ENCODE measurements at regions not wholly inside any gene's neighbourhood (a gene's known extent, or its start where the extent isn't known, plus 50 kb on each side); places are given as distances from the start of the nearest gene placed in this dataset.

DNA sequence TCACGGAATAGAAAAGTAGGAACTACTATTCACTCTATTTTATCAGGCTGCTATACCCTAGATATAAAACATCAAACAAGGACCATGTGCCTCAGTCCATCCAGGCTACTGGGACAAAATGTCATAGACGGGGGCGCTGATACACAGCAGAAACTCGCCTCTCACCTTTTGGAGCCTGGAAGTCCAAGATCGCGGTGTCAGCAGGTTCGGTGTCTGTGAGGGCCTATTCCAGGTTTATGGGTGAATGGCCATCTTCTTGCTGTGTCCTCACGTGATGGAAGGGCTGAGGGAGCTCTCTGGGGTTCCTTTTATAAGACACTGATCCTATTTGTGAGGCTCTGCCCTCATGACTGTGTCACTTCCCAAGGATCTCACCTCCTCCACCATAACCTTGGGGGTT, 89.5 kb downstream of the DLL1 start:
- DNase-seq (peak in 1 of 3 donors; percentile 6), ATAC-seq (ENCODE audit: insufficient read depth, low FRiP score) (no peak)
- H3K9ac ChIP-seq (ENCODE audit: insufficient read depth in 1 of 2, low read length in 2 of 2) = no peak overlapping the region
- WGBS, 2 donors = 84 to 90% methylated on average over 8 of the region's 8 CpGs
- no peak for TF ChIP-seq CTCF (IDR thresholded peaks at IDR 0.05; ENCODE audit: control extremely low read depth, extremely low read depth)
- H3K4me1 ChIP-seq (ENCODE audit: control insufficient read depth in 5 of 5, insufficient read depth in 5 of 5, low read length in 5 of 5) = peaks cover 0 to 5% (median 3%) of the 10 kb centered on the region in 5 donors
- no peak overlapping the region for H3K4me3 ChIP-seq
- peaks cover 0 to 9% (median 3%) of the 10 kb centered on the region in 3 donors for H3K27me3 ChIP-seq (ENCODE audit: control insufficient read depth in 3 of 3, insufficient read depth in 3 of 3, low read length in 2 of 3)
- no peaks in the 10 kb centered on the region for H3K36me3 ChIP-seq (ENCODE audit: control insufficient read depth in 4 of 4, insufficient read depth in 4 of 4, low read length in 4 of 4)
- peaks cover 0 to 8% (median 0%) of the 10 kb centered on the region in 4 donors for H3K9me3 ChIP-seq (ENCODE audit: control insufficient read depth in 4 of 4, insufficient read depth in 3 of 4, low read length in 3 of 4)
- H3K27ac ChIP-seq (ENCODE audit: low read depth in 1 of 2, low read length in 1 of 2) = no peak overlapping the region

DNA sequence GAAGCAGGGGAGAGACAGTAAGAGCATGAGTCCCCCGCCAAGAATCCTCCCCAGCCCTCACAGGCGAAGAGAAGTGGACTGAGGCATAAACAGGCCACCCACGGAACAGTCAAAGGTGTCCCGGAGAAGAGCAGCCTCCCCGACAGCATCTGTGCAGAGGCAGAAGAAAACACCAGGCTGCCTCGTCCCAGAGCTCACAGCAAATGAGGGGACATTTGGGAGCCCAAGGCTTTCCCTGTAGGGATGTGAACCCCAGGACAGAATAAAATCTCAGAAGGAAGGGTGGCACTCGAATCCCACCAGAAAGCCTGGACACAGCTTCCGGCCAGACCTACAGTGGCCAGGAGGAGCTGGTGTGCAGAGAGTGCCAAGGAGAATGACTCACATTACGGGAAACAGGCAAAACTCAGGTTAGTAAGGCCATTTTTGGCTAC, 90.4 kb downstream of the DLL1 start:
- peak; percentile 34 for ATAC-seq (ENCODE audit: insufficient read depth, low FRiP score)
- WGBS, 2 donors = 75 to 87% methylated on average over 9 of the region's 9 CpGs
- TF ChIP-seq CTCF (IDR thresholded peaks at IDR 0.05; ENCODE audit: control extremely low read depth, extremely low read depth) = no peak

GRCh38 chr6:170199716-170200115, 91.2 kb downstream of the DLL1 start:
- no peak overlapping the region for H3K4me3 ChIP-seq

More for the DNA sequence above, 90.4 kb downstream of the DLL1 start:
- peaks cover 0 to 6% (median 1%) of the 10 kb centered on the region in 4 donors for H3K9me3 ChIP-seq (ENCODE audit: control insufficient read depth in 4 of 4, insufficient read depth in 3 of 4, low read length in 3 of 4)
- peak in 1 of 3 donors; percentile 11 for DNase-seq
- H3K9ac ChIP-seq (ENCODE audit: insufficient read depth in 1 of 2, low read length in 2 of 2) = no peak overlapping the region
- H3K27ac ChIP-seq (ENCODE audit: low read depth in 1 of 2, low read length in 1 of 2) = no peak overlapping the region
- H3K4me1 ChIP-seq (ENCODE audit: control insufficient read depth in 5 of 5, insufficient read depth in 5 of 5, low read length in 5 of 5) = peaks cover 0 to 3% (median 0%) of the 10 kb centered on the region in 5 donors
- no peaks in the 10 kb centered on the region for H3K36me3 ChIP-seq (ENCODE audit: control insufficient read depth in 4 of 4, insufficient read depth in 4 of 4, low read length in 4 of 4)
- H3K27me3 ChIP-seq (ENCODE audit: control insufficient read depth in 3 of 3, insufficient read depth in 3 of 3, low read length in 2 of 3) = peaks cover 0 to 4% (median 3%) of the 10 kb centered on the region in 3 donors
- no peak overlapping the region for H3K4me3 ChIP-seq

More at GRCh38 chr6:170199716-170200115, 91.2 kb downstream of the DLL1 start:
- no peak for TF ChIP-seq CTCF (IDR thresholded peaks at IDR 0.05; ENCODE audit: control extremely low read depth, extremely low read depth)
- ATAC-seq (ENCODE audit: insufficient read depth, low FRiP score) = no peak
- H3K36me3 ChIP-seq (ENCODE audit: control insufficient read depth in 4 of 4, insufficient read depth in 4 of 4, low read length in 4 of 4) = no peaks in the 10 kb centered on the region
- H3K4me1 ChIP-seq (ENCODE audit: control insufficient read depth in 5 of 5, insufficient read depth in 5 of 5, low read length in 5 of 5) = peaks cover 0 to 3% (median 0%) of the 10 kb centered on the region in 5 donors
- H3K9ac ChIP-seq (ENCODE audit: insufficient read depth in 1 of 2, low read length in 2 of 2) = no peak overlapping the region
- 90 to 93% methylated on average over 6 of the region's 6 CpGs for WGBS, 2 donors
- no peak overlapping the region for H3K27ac ChIP-seq (ENCODE audit: low read depth in 1 of 2, low read length in 1 of 2)
- H3K27me3 ChIP-seq (ENCODE audit: control insufficient read depth in 3 of 3, insufficient read depth in 3 of 3, low read length in 2 of 3) = peaks cover 0 to 3% (median 0%) of the 10 kb centered on the region in 3 donors
- peaks cover 0 to 6% (median 1%) of the 10 kb centered on the region in 4 donors for H3K9me3 ChIP-seq (ENCODE audit: control insufficient read depth in 4 of 4, insufficient read depth in 3 of 4, low read length in 3 of 4)
- no peak for DNase-seq

Measured in lung (tissue), 11 donors.